H54 (cell line): ENCODE measurements at regions not wholly inside any gene's neighbourhood (a gene's known extent, or its start where the extent isn't known, plus 50 kb on each side); places are given as distances from the start of the nearest gene placed in this dataset.

ENCODE experiments used
- DNase-seq: peaks from one replicate; pipeline ENCODE4 v3.0.0; 2011; ENCODE audit warnings: low spot score, mixed read lengths; ENCODE audit not compliant: insufficient read length
- FAIRE-seq: peaks from 3 replicates; lab custom pipeline; 2011; peaks lifted over from hg19 to GRCh38; lab: Jason Lieb, UNC
- POLR2A ChIP-seq: IDR thresholded peaks from 2 replicates; pipeline ENCODE4 v1.6.1; 2011; ENCODE audit warnings: low read depth, mild to moderate bottlenecking, low read length

DNA sequence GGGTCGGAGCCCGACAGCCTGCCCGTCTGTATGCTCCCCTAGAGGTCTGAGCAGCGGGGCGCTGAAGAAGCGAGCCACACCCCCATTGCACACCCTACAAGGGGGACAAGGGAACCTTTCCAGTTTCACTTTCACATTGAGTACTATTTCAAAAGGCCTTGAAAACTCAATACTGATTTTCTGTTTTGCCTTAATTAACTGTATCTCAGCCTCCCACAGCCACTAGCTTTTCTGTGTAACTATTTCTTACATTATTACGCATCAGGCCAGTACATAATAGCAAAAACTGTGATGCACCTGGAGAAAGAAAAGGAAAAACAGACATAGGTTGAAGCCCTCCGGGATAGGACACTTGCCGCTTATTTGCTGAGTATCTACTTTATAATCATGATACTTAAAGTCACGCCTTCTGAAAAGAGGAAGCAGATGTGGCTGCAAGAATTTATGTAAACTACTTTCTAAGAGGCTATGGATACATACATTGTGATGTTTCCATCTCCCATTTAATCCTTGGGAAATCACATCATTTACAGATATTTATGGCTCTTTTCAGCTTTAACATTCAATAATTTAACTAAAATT is 1719.5 kb downstream of the MRPL39 start:
- FAIRE-seq (no peak), DNase-seq (no peak)
- no peak for TF ChIP-seq POLR2A

DNA sequence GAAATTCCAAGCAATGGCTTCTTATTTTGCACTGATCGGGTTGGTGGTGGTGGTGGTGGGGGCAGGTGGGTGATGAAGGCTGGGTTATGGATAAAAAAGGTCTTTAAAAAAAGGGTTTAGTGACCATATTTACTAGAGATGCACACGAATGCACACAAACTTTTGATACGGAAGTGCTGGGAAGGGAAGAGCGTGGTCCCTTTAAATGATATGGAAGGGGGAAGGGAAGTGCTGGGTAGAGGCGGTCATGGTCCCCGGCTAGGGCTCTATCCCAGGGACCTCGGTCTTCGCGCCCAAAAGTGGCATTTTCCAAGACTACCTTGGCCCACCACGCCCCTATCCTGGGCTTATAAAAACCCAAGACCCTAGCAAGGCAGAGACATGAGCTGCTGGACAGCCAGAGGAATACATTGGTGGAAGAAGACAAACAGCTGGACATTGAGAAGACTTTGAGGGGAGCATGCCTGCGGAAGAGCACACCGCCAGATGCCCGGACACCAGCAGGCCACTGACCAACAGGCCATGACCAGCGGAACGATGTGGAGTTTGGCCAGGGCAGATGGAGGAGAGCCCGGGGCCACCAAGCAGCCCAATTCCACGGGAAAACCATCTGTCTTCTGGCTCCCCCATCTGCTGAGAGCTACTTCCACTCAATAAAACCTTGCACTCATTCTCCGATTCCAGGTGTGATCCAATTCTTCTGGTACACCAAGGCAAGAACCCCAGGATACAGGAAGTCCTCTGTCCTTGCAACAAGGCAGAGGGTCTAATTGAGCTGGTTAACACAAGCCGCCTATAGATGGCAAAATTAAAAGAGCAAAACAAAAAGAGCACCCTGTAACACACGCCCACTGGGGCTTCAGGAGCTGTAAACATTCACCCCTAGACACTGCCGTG is 1720.2 kb downstream of the MRPL39 start:
- FAIRE-seq (no peak), DNase-seq (no peak)
- no peak for TF ChIP-seq POLR2A

DNA sequence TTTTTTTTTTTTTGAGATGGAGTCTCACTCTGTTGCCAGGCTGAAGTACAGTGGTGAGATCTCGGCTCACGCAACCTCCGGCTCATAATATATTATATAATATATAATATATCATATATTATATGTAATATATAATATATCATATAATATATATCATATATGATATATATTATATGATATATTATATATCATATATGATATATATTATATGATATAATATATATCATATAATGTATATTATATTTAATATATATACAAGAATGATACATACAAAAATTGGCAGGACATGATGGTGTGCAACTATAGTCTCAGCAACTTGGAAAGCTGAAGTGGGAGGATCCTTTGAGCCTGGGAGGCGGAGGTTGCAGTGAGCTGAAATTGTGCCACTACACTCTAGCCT is 1725.5 kb downstream of the MRPL39 start:
- no peak for TF ChIP-seq POLR2A
- FAIRE-seq, result no peak

DNA sequence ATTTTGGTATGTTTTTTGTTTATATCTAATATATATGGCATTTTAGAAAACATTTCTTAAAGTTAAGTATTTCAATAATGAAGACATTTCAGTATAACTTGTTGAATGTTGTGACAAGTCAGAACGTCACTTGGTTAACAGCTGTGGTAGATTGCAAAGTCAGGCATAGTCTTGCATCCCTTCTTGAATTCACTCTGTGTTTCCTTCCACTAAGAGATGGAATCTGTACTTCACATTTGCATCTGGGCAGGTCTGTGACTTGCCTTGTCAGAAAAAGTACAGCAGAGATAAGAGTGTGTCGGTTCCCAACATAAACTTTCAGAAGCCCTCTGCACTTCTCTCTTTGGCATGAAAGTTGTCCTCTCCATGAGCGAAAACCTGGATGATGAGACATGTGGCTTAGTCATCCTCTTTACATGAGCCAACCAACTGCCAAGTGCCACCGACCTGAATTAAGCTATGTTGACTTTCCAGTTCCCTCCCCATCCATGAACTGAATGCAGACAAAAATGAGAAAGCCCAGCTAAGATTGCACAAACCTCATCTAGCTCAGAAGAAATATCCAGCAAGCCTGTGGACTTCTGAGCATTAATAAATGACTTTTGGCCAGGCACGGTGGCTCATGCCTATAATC is 1730.2 kb downstream of the MRPL39 start:
- FAIRE-seq, result no peak
- TF ChIP-seq POLR2A, result no peak

More for the DNA sequence above, 1725.5 kb downstream of the MRPL39 start:
- no peak for DNase-seq

DNA sequence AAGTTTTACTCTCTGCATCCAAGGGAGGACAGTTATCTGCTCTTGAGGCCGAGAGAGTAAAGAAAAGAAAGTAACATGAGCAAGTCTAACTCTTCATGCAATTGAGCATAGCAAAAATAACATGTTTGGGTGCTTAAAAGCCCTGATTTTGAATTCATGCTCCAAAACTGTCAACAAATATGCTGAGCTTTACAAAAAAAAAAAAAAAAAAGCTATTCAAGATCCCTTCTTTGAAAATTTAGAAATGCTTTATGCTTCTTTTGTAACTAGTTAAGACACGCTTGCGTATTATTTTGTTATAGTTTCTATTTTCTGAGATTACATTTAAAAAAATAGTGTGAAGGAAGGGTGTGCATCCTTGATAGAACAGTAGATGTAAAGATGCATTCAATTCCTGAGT is 1733.0 kb downstream of the MRPL39 start:
- no peak for DNase-seq
- no peak for TF ChIP-seq POLR2A
- no peak for FAIRE-seq

More for the DNA sequence above, 1730.2 kb downstream of the MRPL39 start:
- DNase-seq, result no peak

DNA sequence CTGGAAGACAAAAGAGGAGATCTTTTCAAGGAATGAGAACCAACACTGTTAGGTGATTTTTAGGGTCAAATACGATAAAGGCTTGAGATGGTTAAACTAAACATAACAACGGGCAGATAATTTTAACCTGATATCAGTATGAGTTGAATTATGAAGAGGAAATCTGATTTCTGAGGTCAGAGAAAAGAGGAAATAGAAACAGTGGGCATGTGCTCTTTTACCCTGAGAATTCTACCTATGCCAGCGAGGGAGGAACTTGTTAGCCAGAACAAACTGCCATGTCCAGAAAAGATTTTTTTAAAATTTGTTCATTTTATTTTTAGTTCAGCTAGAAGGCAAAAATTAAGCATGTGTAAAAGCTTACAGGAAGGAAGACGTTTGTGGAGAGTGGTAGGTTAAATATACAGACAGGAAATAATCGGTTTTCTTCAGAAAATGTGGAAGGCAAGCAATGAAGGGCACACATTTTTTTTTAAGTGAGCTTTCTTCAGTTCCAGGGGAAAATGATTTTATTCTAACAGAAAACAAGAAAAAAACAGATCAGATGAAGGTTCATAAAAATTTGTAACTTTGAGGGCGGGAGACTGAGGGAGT is 1745.3 kb downstream of the MRPL39 start:
- FAIRE-seq, result no peak
- DNase-seq, result no peak
- no peak for TF ChIP-seq POLR2A

DNA sequence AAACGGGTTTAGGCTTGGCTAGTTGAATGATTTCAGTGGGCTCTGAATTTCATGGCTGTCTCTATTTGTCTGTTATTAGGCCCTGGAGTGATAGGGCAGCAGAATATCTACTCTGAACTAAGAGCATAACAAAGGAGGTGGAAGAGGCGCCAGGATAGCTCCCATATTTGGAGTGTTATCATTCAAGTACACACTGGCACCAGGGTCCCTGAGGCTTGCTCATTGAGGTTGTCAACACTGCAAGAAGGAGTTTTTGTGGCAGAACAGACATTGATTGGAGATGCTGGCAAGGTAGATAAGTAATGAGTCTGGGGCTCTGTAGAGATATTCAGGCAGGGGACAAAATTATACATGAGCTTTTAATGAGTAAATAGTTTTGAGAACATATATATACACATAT is 1748.4 kb downstream of the MRPL39 start:
- TF ChIP-seq POLR2A, result no peak
- FAIRE-seq (no peak), DNase-seq (no peak)

DNA sequence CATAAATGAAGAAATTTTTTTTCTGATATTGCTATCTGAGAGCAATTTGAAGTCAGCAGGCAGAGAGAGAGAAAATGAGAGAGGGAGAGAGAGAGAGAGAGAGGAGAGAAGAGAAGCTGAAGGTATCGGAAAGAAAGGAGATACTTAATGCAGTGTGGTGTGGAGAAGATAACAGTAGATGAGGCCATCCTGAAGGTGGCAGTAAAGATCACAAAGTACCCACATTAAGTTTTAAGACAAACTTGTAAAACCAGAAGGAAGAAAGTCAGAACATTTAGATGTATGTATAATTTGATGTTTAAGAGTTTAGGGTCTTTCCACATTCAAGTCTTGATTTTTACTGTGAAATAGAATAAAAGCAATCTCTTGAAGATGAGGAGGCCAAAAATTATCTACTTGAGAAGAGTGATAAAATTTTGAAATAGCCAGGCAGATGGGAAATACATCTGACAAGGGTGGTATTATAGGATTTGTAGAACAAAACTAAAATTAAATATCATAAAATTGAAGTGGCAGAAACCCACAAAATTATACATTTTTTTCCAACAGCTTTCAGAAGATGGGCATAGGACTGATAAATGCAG is 1753.4 kb downstream of the MRPL39 start:
- FAIRE-seq (no peak), DNase-seq (no peak)
- no peak for TF ChIP-seq POLR2A

DNA sequence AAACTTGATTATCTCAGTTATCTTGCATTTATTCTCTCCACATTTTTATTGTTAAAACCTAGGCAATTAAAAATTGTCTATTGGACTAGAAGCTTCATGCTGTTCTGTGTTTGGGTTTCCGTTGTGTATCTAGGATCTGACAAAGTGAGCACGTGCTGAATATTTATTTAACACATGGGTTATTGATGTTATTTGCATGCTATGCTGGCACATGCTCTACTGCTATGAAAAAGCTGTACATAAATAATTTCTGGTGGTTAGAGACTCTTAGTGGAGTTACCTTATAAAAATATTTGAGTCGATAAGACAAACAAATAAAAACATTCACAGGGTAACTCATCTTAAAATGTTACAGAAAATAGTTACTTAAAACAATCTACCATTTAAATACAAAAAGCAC is 1769.7 kb downstream of the MRPL39 start:
- FAIRE-seq (no peak), DNase-seq (no peak)
- no peak for TF ChIP-seq POLR2A

DNA sequence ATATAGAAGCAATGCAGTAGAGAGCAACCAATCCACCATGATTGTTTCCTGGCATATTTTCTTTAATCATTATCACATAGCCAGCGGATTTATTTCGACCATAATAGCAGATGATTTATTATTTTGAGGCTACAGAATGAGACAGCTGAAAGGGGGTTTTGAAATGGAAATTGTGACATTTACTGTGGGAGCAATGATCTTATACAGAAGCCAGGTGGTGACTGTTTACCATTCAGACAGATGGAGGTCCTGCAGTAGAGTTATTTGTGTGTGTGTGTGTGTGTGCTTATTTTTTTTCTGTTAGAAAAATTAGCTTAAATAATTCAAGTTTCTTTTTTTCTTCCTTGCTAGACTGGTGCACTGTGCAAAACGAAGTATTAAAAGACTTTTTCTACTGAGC is 1784.5 kb downstream of the MRPL39 start:
- no peak for FAIRE-seq
- no peak for TF ChIP-seq POLR2A

DNA sequence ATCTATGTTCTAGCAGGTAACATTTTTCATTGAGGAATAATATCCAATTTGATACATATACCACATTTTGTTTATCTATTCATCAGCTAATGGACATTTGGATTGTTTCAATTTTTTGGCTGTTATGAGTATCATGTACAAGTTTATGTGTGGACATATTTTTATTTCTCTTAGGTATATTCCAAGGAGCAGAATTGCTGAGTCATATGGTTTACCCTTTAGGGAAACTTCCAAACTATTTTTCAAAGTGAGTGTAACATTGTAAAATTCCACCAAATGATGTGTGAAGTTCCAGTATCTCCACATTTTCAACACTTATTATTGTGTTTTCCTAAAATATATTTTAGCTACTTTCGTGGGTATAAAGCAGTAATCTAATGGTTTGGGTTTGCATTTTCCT is 1789.9 kb downstream of the MRPL39 start:
- no peak for TF ChIP-seq POLR2A
- FAIRE-seq (no peak), DNase-seq (no peak)

More for the DNA sequence above, 1784.5 kb downstream of the MRPL39 start:
- DNase-seq, result no peak

DNA sequence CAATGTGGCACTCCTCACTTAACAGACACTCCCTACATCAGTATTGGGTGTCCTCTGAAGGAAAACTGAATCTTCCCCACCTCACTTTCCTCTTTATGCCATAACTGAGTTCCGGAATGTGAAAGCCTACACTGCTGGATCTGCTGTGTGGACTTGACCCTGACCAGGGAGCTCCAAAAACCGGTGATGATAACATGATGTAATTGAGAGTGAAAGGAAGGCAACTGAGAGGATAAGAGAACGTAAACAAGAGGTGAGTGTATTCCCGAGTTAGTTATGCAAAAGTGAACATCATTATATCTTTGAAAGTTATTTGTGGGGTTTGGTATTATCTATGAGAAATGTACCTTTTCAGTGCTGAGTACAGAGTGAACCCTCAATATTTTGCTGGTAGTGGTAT is 1794.8 kb downstream of the MRPL39 start:
- no peak for DNase-seq
- FAIRE-seq, result no peak
- no peak for TF ChIP-seq POLR2A

DNA sequence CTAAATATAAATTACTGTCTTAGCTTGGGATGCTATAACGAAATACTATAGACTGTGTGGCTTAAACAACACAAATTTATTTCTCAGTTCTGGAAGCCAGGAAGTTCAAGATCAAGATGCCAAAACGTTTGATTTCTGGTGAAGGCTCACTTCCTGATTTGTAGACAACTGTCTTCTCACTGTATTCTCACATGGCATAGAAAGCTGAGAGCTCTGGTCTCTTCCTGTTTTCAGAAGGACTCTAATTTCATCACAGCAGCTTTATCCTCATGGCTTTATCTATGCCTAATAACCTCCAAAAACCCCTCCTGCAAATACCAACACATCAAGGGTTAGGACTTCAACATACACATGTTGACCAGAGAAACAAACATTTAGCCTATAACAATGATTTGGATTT is 1795.5 kb downstream of the MRPL39 start:
- FAIRE-seq, result no peak
- TF ChIP-seq POLR2A, result no peak
- no peak for DNase-seq
